ENCODE measurements at regions not wholly inside any gene's neighbourhood (a gene's known extent, or its start where the extent isn't known, plus 50 kb on each side); places are given as distances from the start of the nearest gene placed in this dataset.

GRCh38 chr15:62717496-62717895, 325.1 kb upstream of the TPM1 start:
- H3K27ac Mint-ChIP-seq: no peak overlapping the region
- H3K4me1 Mint-ChIP-seq: no peaks in the 10 kb centered on the region
- no peaks in the 10 kb centered on the region for H3K9me3 Mint-ChIP-seq
- no peaks in the 10 kb centered on the region for H3K27me3 Mint-ChIP-seq (ENCODE audit: insufficient read depth)
- Histone ChIP-seq H3K9ac (ENCODE audit: extremely low read depth, low read length, poor library complexity, severe bottlenecking) (no peak overlapping the region), H3K9me3 (ENCODE audit: control insufficient read depth, low read length) (no peaks in the 10 kb centered on the region), H3K27ac (ENCODE audit: low read depth, low read length) (no peak overlapping the region), H3K36me3 (ENCODE audit: control insufficient read depth, insufficient read depth, low read length) (peaks cover 88% of the 10 kb centered on the region), H3K4me3 (ENCODE audit: low read length) (no peak overlapping the region), H3K4me1 (ENCODE audit: control insufficient read depth, insufficient read depth, low read length) (no peaks in the 10 kb centered on the region), H3K27me3 (ENCODE audit: control insufficient read depth, insufficient read depth, low read length, poor library complexity, severe bottlenecking) (no peaks in the 10 kb centered on the region)
- no peak overlapping the region for H3K4me3 Mint-ChIP-seq
- peaks cover 66% of the 10 kb centered on the region for H3K36me3 Mint-ChIP-seq (ENCODE audit: low read depth)
- DNase-seq: no peak
- TF ChIP-seq, protein P1, sequence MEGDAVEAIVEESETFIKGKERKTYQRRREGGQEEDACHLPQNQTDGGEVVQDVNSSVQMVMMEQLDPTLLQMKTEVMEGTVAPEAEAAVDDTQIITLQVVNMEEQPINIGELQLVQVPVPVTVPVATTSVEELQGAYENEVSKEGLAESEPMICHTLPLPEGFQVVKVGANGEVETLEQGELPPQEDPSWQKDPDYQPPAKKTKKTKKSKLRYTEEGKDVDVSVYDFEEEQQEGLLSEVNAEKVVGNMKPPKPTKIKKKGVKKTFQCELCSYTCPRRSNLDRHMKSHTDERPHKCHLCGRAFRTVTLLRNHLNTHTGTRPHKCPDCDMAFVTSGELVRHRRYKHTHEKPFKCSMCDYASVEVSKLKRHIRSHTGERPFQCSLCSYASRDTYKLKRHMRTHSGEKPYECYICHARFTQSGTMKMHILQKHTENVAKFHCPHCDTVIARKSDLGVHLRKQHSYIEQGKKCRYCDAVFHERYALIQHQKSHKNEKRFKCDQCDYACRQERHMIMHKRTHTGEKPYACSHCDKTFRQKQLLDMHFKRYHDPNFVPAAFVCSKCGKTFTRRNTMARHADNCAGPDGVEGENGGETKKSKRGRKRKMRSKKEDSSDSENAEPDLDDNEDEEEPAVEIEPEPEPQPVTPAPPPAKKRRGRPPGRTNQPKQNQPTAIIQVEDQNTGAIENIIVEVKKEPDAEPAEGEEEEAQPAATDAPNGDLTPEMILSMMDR (conservative IDR thresholded peaks at IDR 0.05): no peak
- WGBS, 2 experiments (ENCODE audit: insufficient coverage in 1 of 2, insufficient read length in 1 of 2): 95 to 100% methylated on average over 1 to 6 of the region's 6 CpGs

GRCh38 chr15:62719316-62719715, 323.2 kb upstream of the TPM1 start:
- H3K36me3 ChIP-seq (ENCODE audit: control insufficient read depth, insufficient read depth, low read length): peaks cover 93% of the 10 kb centered on the region
- H3K4me1 ChIP-seq (ENCODE audit: control insufficient read depth, insufficient read depth, low read length): no peaks in the 10 kb centered on the region
- H3K36me3 Mint-ChIP-seq (ENCODE audit: low read depth): peaks cover 71% of the 10 kb centered on the region
- TF ChIP-seq, protein P1 (conservative IDR thresholded peaks at IDR 0.05): no peak
- no peaks in the 10 kb centered on the region for H3K4me1 Mint-ChIP-seq
- no peaks in the 10 kb centered on the region for H3K9me3 ChIP-seq (ENCODE audit: control insufficient read depth, low read length)
- no peak overlapping the region for H3K9ac ChIP-seq (ENCODE audit: extremely low read depth, low read length, poor library complexity, severe bottlenecking)
- H3K27me3 Mint-ChIP-seq (ENCODE audit: insufficient read depth): no peaks in the 10 kb centered on the region
- H3K9me3 Mint-ChIP-seq: no peaks in the 10 kb centered on the region
- DNase-seq: no peak
- no peak overlapping the region for H3K4me3 ChIP-seq (ENCODE audit: low read length)
- no peak overlapping the region for H3K27ac Mint-ChIP-seq
- no peak overlapping the region for H3K27ac ChIP-seq (ENCODE audit: low read depth, low read length)
- H3K4me3 Mint-ChIP-seq: no peak overlapping the region
- WGBS, 2 experiments (ENCODE audit: insufficient coverage in 1 of 2, insufficient read length in 1 of 2): 95 to 97% methylated on average over 5 of the region's 5 CpGs
- H3K27me3 ChIP-seq (ENCODE audit: control insufficient read depth, insufficient read depth, low read length, poor library complexity, severe bottlenecking): no peaks in the 10 kb centered on the region

DNA sequence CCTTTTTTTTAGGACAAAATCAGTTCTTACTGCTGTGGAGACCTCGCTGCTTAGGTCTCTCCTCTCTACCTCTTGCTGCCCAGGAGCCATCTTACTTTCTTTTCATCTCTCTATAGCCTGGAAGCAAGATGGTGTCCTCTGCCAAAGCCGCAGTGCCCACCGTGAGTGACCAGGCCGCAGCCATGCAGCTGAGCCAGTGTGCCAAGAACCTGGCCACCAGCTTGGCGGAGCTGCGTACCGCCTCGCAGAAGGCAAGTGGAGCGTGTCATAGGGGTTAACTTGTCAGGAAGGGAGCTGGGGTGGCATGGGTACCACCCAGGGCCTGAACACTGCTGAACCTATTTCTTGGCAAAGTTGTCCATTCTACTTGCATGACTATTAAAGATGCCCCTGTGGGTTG, 320.3 kb upstream of the TPM1 start:
- Mint-ChIP-seq H3K4me3 (no peak overlapping the region), H3K27me3 (ENCODE audit: insufficient read depth) (no peaks in the 10 kb centered on the region), H3K27ac (no peak overlapping the region), H3K36me3 (ENCODE audit: low read depth) (peaks cover 74% of the 10 kb centered on the region), H3K9me3 (no peaks in the 10 kb centered on the region), H3K4me1 (no peaks in the 10 kb centered on the region)
- TF ChIP-seq, protein P1 (conservative IDR thresholded peaks at IDR 0.05): no peak
- WGBS, 2 experiments (ENCODE audit: insufficient coverage in 1 of 2, insufficient read length in 1 of 2): 96% methylated on average over 8 to 9 of the region's 9 CpGs
- peaks cover 91% of the 10 kb centered on the region for H3K36me3 ChIP-seq (ENCODE audit: control insufficient read depth, insufficient read depth, low read length)
- no peak overlapping the region for H3K4me3 ChIP-seq (ENCODE audit: low read length)
- no peak overlapping the region for H3K27ac ChIP-seq (ENCODE audit: low read depth, low read length)
- no peaks in the 10 kb centered on the region for H3K27me3 ChIP-seq (ENCODE audit: control insufficient read depth, insufficient read depth, low read length, poor library complexity, severe bottlenecking)
- H3K9me3 ChIP-seq (ENCODE audit: control insufficient read depth, low read length): no peaks in the 10 kb centered on the region
- H3K4me1 ChIP-seq (ENCODE audit: control insufficient read depth, insufficient read depth, low read length): no peaks in the 10 kb centered on the region
- no peak for DNase-seq
- H3K9ac ChIP-seq (ENCODE audit: extremely low read depth, low read length, poor library complexity, severe bottlenecking): no peak overlapping the region

Measured in endodermal cell (in vitro differentiated cells).